ENCODE measurements at regions not wholly inside any gene's neighbourhood (a gene's known extent, or its start where the extent isn't known, plus 50 kb on each side); places are given as distances from the start of the nearest gene placed in this dataset.

DNA sequence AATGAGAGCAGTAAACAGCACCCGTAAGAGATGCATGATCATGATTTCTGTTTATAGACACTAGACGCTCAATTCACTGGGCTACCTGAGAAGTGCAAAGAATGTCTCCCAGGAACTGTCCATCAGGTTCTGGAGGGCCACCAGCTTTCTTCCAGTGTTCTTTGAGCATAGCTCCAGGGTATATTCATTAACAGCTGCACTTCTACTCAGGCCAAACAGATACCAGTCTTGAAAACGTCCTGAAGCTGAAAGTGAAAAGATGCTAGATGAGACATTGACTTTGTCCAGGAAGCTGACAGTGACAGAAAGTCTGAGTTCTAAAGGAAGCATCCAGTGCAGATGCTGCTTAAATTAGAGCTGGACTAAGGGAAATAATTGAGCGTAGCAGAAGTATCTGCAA lies 488.7 kb upstream of the TYRP1 start:
- Mint-ChIP-seq H3K4me3 (no peak overlapping the region), H3K9me3 (peaks cover 6% of the 10 kb centered on the region), H3K4me1 (ENCODE audit: low read depth) (no peaks in the 10 kb centered on the region), H3K27me3 (no peaks in the 10 kb centered on the region), H3K27ac (no peak overlapping the region), H3K36me3 (ENCODE audit: low read depth) (no peaks in the 10 kb centered on the region)
- ChIA-PET POLR2A (no interaction called here), CTCF (no interaction called here)
- TF ChIP-seq, protein P1, sequence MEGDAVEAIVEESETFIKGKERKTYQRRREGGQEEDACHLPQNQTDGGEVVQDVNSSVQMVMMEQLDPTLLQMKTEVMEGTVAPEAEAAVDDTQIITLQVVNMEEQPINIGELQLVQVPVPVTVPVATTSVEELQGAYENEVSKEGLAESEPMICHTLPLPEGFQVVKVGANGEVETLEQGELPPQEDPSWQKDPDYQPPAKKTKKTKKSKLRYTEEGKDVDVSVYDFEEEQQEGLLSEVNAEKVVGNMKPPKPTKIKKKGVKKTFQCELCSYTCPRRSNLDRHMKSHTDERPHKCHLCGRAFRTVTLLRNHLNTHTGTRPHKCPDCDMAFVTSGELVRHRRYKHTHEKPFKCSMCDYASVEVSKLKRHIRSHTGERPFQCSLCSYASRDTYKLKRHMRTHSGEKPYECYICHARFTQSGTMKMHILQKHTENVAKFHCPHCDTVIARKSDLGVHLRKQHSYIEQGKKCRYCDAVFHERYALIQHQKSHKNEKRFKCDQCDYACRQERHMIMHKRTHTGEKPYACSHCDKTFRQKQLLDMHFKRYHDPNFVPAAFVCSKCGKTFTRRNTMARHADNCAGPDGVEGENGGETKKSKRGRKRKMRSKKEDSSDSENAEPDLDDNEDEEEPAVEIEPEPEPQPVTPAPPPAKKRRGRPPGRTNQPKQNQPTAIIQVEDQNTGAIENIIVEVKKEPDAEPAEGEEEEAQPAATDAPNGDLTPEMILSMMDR (IDR thresholded peaks at IDR 0.05) = no peak
- ATAC-seq = no peak
- intact Hi-C loops (cut with micrococcal nuclease) = no loop called here
- DNase-seq = no peak

- intact Hi-C loops (cut with micrococcal nuclease) = no loop called here
- Mint-ChIP-seq H3K4me1 (ENCODE audit: low read depth) (no peaks in the 10 kb centered on the region), H3K36me3 (ENCODE audit: low read depth) (no peaks in the 10 kb centered on the region), H3K27ac (no peak overlapping the region), H3K9me3 (peaks cover 17% of the 10 kb centered on the region), H3K27me3 (no peaks in the 10 kb centered on the region), H3K4me3 (no peak overlapping the region)
- no peak for DNase-seq
- TF ChIP-seq, protein P1 (IDR thresholded peaks at IDR 0.05) = no peak
- ChIA-PET CTCF (no interaction called here), POLR2A (no interaction called here)
- no peak for ATAC-seq
Observed at GRCh38 chr9:12212860-12213259, 480.3 kb upstream of the TYRP1 start.

- TF ChIP-seq, protein P1 (IDR thresholded peaks at IDR 0.05) = no peak
- Mint-ChIP-seq H3K4me3 (no peak overlapping the region), H3K27me3 (no peaks in the 10 kb centered on the region), H3K4me1 (ENCODE audit: low read depth) (no peaks in the 10 kb centered on the region), H3K27ac (no peak overlapping the region), H3K9me3 (peaks cover 13% of the 10 kb centered on the region), H3K36me3 (ENCODE audit: low read depth) (no peaks in the 10 kb centered on the region)
- ChIA-PET CTCF (no interaction called here), POLR2A (no interaction called here)
- intact Hi-C loops (cut with micrococcal nuclease) = no loop called here
- ATAC-seq = no peak
- DNase-seq = no peak
Observed at GRCh38 chr9:12221470-12221869, 471.7 kb upstream of the TYRP1 start.

- CTCF ChIA-PET = no interaction called here
- Mint-ChIP-seq H3K36me3 (ENCODE audit: low read depth) (no peaks in the 10 kb centered on the region), H3K27me3 (no peaks in the 10 kb centered on the region), H3K9me3 (peaks cover 9% of the 10 kb centered on the region), H3K4me1 (ENCODE audit: low read depth) (no peaks in the 10 kb centered on the region), H3K4me3 (no peak overlapping the region), H3K27ac (no peak overlapping the region)
- DNase-seq (no peak), ATAC-seq (no peak)
- POLR2A ChIA-PET = no interaction called here
- TF ChIP-seq, protein P1 (IDR thresholded peaks at IDR 0.05) = no peak
- intact Hi-C loops (cut with micrococcal nuclease) = no loop called here
Observed at GRCh38 chr9:12224449-12224848, 468.7 kb upstream of the TYRP1 start.

GRCh38 chr9:12230708-12231107 lies 462.5 kb upstream of the TYRP1 start:
- H3K27me3 Mint-ChIP-seq = no peaks in the 10 kb centered on the region

More at GRCh38 chr9:12230708-12231107, 462.5 kb upstream of the TYRP1 start:
- Mint-ChIP-seq H3K27ac (no peak overlapping the region), H3K9me3 (peaks cover 22% of the 10 kb centered on the region), H3K4me1 (ENCODE audit: low read depth) (no peaks in the 10 kb centered on the region), H3K36me3 (ENCODE audit: low read depth) (no peaks in the 10 kb centered on the region), H3K4me3 (no peak overlapping the region)
- ChIA-PET POLR2A (no interaction called here), CTCF (no interaction called here)
- intact Hi-C loops (cut with micrococcal nuclease) = no loop called here
- TF ChIP-seq, protein P1 (IDR thresholded peaks at IDR 0.05) = no peak
- no peak for DNase-seq
- ATAC-seq = no peak

Measured in activated CD8-positive, alpha-beta T cell treated with anti-CD3 and anti-CD28 coated beads for 36 hours (primary cell).